HG02973 (cell line): ENCODE measurements at regions not wholly inside any gene's neighbourhood (a gene's known extent, or its start where the extent isn't known, plus 50 kb on each side); places are given as distances from the start of the nearest gene placed in this dataset.

Experiments
- ATAC-seq: cut with Tn5 transposase; IDR thresholded peaks from one replicate; pipeline ENCODE4 v1.9.1; 2021; ENCODE audit warnings: moderate library complexity; ENCODE audit not compliant: unreplicated experiment

DNA sequence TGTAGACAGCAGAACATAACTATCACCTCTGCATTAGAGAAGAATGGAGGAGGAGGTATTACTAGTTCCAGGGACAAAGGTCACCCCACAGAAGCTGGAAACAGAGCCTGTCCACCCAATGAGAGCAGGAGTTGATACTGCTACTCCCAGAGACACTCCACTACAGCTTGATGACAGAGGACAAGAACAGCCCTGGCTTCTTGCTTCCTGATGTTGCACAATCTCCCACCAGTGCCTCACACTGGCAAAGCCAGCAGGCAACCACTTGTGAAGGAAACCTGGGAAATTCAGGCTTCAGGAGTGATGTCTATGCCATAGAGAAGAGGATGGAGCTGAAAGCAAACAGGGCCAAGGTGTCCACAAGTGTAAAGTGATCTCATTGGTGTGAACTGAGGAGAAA, 78.0 kb upstream of the POU1F1 start:
- no peak for ATAC-seq

DNA sequence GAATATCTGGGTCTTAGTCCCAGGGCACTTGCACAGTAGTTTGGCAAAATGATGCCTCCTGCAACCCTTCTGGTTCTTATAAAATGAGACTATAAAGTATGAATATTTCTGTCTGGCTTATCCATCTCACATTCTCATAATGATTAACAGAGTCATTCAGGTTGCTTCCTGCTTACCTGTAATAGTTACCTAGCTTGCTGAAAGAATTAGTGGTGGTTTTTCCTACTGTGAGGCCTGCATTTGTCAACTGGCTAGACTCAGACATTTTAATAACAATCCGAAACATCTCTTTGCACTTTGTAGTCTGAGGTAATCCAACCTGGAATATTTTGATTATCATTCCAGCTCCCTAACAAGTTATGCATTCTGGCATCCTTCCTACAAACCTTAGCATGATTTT, 75.6 kb upstream of the POU1F1 start:
- no peak for ATAC-seq

DNA sequence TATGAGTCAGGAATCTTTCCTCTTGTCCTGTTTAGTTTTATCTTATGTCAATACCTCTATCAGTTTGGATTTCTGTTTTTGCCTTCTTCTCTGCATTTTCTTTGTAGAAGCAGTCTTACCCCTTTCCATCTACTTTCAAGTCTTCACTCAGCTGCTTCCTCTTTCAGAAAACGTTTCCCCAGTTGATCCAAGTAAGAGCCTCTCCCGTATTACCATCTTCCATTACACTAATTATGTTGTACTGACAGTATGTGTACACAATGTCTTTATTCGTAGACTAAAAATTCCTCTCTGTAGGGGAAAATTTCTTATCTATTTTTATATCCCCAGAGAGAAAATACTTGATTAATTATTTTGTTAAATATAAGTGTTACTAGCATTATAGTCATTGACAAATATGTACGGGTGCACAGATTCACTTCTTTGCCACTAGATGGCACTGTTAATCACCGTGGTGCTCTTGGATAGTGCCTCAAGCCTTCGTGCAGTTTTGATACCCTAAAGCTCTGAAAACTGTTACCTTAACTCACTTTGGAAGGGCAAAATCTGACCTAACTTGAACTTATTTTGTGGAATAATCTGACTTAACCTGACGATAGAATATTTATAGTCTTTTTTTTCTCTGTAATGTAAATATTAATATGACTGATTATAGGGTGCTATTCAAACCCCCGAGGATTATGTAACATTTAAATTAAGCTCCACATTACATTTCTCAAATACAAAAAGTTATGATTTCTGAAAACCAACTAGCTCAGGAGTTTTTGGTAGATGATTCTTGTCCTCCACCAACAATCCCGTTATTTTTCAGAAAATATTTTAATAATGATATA, 74.2 kb upstream of the POU1F1 start:
- ATAC-seq = peak; percentile 96

DNA sequence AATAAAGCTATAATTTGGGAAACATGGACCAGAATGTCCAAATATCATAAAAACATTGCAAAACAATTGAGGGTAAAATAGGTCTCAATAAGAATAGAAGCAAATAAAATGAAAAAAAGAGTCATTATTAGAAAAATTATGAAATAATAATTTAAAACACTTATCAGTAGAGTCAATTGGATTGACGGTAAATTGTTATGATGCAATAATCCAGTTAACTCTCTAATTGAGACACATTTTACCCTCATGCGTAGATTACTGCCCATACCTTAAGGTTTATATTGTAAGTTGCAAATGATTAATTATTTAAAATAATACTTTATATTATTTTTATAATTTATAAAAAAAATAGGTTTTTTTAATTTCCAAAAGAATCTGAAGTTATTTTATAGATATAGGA, 73.4 kb upstream of the POU1F1 start:
- ATAC-seq = no peak

DNA sequence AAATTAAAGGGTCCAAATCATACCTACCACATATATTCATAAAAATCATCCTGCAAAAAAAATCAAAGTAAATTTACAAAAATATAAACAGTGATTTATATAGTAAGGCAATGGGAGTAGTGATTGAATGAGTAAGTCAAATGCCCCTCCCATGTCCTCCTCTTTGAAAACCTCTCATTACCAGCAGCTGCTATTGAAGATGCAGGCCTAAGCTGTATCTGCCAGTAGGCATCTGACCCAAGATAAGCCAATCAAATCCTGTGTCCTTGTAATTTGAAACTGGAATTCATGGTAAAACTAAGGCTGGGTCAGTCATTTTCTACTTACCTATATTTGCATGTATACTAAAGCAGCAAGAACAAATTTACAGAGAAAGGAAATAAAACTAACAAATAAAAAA, 60.4 kb upstream of the POU1F1 start:
- ATAC-seq = no peak

DNA sequence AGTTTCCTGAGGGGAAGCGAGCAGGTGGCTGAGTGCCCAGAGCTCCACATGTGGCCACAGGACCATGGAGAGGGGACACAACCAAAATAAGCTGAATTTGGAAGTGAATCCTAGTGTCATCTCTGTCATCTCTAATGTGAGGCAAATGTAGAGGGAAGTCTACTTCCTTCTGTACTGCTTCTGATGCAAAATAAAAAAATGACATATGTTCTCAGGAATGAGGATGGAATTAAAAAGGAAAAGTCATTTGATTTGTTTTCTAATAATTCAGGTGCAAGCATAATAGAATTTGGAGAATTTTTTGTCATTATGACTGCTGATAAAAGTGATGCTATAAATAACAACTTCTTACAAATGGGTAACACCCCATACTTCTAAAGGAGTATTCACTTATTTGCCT, 59.5 kb upstream of the POU1F1 start:
- no peak for ATAC-seq

DNA sequence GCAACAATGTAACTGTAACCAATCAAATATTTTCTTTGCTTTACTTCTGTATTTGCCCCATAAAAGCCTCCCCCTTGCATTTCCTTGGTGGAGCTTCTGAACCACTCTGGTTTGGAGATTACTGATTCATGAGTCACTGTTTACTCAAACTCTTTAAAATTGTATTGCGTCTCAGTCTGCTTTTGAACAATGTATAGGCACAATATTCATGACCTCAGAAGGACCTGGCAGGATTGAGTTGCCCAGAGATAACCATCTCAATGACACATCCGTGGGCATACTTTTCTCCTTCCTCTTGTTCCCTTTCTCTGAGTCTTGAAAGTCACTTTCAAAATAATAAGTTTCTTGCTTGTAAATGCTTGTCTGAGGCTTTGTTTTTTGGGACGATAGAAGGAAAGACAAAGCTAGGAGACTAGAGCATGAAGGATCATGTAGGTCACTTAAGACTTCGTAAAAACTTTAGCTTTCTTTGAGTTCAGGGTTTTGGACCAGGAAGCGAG, 57.1 kb upstream of the POU1F1 start:
- ATAC-seq = no peak

DNA sequence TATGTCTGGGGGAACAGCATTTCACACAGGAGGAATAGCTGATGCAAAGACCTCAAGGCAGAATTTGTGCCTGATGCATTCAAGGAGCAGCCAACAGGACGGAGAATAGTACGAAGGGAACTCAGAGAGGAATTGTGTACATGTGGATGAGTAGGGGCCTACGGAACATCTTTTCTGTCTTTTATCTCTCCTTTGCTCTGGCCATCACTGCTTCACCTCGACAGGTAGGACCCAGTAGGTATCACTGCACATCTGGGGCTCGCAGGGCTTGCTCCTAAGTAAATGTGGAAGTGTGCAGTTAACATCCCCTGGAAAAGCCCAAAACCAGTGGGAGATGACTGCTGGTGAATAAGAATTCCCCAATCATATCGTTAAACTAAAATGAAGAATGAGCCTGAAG, 56.4 kb upstream of the POU1F1 start:
- no peak for ATAC-seq

DNA sequence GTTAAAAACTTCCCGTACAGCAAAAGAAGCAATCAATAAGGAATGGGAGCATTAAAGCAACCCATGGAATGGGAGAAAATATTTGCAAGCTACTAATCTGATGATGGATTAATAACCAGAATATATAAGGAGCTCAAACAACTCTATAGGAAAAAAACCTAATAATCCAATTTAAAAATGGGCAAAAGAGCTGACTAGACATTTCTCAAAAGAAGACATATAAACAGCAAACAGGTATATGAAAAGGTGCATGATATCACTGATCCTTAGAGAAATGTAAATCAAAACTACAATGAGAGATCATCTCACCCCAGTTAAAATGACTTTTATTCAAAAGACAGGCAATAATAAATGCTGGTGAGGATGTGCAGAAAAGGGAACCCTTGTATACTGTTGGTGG, 52.7 kb upstream of the POU1F1 start:
- ATAC-seq = no peak
